AG09319 (cell line): ENCODE measurements at regions not wholly inside any gene's neighbourhood (a gene's known extent, or its start where the extent isn't known, plus 50 kb on each side); places are given as distances from the start of the nearest gene placed in this dataset.

Experiments used
- DNase-seq: peaks from one replicate; pipeline ENCODE4 v3.0.0-alpha.2; 2010; ENCODE audit warnings: low read depth; ENCODE audit errors: extremely low read depth
- CTCF ChIP-seq: IDR thresholded peaks from 2 replicates; pipeline ENCODE4 v1.5.1; 2011; ENCODE audit warnings: low read depth, mild to moderate bottlenecking, inconsistent platforms, low read length, moderate library complexity

GRCh38 chr6:114446342-114446741, 103.5 kb upstream of the HS3ST5 start:
- TF ChIP-seq CTCF: no peak

GRCh38 chr6:114445846-114446245, 103.0 kb upstream of the HS3ST5 start:
- no peak for DNase-seq
- TF ChIP-seq CTCF: no peak

More at GRCh38 chr6:114446342-114446741, 103.5 kb upstream of the HS3ST5 start:
- DNase-seq: no peak

DNA sequence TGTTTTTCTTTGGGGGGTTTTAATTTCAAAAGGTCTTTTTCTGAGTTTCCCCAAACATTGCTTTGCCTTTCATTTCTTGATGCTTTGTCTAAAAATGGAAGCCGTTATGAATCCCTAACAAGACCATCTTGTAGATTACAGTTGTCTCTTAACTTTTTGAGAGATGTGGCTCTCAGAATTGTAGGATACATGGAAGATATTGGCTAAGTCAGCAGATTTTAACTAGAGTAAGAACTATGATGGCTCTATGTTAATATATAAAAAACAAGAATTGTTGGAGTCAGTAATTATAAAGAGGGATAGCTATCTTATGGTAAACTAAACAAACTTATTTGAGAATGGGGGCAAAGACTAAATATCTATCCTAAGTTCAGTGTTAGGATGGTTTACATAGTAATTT, 96.6 kb upstream of the HS3ST5 start:
- no peak for TF ChIP-seq CTCF
- DNase-seq: no peak

DNA sequence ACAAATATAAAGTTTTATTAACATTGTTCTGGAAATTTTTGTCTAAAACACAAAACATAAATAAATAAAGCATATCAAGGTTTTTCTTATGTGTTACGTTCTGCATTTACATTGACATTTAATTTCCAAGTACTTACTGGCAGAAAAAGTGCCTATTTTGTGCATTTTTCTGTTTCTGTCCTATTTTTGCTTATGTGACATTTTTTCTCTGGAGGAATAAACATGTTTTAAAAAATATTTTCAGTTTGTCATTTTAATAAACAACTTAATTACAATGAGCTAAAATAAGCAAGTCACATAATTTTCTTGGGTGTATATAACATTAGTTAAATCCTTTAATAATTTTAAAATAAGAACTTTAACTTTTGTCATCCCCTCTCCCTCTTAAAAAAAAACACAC, 94.4 kb upstream of the HS3ST5 start:
- no peak for DNase-seq
- TF ChIP-seq CTCF: no peak

GRCh38 chr6:114436691-114437090, 93.9 kb upstream of the HS3ST5 start:
- no peak for DNase-seq
- no peak for TF ChIP-seq CTCF

DNA sequence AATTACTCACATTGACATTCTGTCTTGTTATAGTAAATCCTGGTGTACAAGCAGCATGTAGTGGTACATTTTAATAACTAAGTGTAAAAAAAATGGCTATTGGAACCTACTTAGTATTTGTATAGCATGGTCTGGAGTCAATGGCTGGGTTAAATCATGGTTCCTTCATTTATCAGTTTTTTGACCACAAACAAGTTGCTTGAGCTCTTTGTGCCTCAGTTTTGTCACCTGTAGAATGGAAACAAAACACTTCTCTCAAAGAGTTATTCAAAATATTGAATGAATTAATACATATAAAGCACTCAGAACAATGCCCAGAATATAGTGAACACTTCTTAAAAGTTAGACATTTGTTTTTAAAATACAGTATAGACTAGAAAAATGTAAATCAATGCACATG, 93.2 kb upstream of the HS3ST5 start:
- no peak for DNase-seq
- TF ChIP-seq CTCF: no peak

DNA sequence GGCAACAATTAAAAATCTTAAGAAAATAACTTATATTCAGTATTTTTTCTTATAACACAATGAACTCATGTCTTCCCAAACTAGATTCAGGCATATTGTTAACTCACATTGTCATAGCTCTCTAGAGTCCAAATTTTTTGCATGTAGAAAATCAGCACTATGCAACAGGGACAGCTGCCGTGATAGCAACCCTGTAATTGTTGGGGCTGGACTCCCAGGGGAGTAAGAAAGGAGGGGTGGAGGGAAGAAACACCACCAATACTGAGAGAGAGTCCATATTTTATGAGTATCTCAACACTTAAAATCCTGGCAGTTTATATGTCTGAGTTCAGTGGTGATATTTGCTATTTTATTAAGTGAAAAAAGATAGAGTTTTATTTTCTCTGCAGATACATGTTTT, 89.6 kb upstream of the HS3ST5 start:
- no peak for DNase-seq
- TF ChIP-seq CTCF: no peak

- no peak for DNase-seq
- TF ChIP-seq CTCF: no peak
Observed at GRCh38 chr6:114431641-114432040, 88.8 kb upstream of the HS3ST5 start.
